SK-MEL-5 (cell line): ENCODE measurements at regions not wholly inside any gene's neighbourhood (a gene's known extent, or its start where the extent isn't known, plus 50 kb on each side); places are given as distances from the start of the nearest gene placed in this dataset.

Experiments used
- DNase-seq: peaks from one replicate; pipeline ENCODE4 v3.0.0-alpha.2; 2016; ENCODE audit warnings: low read depth, low spot score
- in situ Hi-C: cut with HindIII; loops from 2 replicates; pipeline ENCODE4 v1.10.0; 2016; ENCODE audit warnings: low sequenced_read_pairs, high pct_unique_total_duplicates, low pct_unique_long_range_greater_than_20kb
- small RNA-seq, 2 experiments: library from RNA; depleted of rRNA; stranded (forward); fragments of <200 nt; gene quantifications; one replicate each; pipeline ENCODE3, GENCODE V24; 2014

DNA sequence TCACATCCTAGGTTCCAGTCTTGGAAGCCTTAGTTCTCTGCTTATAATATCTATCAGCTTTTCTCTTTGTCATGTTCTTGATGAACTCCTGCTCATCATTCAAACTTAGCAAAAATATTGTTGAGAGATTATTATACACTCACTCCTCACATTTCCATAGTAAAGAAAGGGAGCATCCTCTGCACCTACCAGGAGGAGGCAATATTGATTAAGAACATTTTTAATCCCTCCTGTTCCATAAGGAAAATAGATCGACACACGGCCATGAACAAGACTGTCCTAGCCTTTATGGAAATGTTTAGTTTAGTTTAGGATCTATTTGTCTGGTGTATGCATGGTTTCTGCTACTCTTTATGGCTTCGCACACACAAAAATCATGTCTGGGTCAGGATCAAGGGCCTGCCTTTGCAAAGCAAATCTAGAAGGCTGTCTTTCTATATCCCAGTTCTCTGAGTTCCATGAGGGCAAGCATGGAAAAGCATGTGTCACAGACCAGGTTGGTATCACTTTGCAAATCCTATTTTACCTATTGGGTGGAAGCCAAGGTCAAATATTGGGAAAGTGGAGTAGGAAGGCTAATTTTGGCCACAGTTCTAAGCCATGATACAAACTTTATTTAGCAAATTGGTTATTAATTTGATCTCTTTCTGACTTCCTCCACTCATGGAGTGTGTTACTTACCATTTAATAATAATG lies 164.4 kb downstream of the MDFIC start:
- DNase-seq, result peak; percentile 53
- in situ Hi-C loops, result no loop called here

DNA sequence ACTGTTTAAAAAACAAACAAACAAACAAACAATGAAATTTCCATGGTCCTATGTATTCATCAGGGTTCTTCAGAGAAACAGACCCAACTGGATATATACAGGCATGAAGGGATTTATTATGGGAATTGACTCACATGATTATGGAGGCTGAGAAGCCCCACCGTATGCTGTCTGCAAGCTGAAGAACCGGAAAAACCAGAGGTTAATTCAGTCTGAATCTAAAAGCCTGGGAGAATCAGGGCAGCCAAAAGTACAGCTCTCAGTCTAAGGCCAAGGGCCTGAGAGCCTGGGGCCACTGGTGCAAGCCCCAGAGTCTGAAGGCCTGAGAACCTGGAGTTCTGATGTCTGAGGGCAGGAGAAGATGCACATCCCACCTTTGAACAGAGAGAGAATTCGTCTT lies 163.5 kb downstream of the MDFIC start:
- no peak for DNase-seq
- in situ Hi-C loops, result no loop called here

DNA sequence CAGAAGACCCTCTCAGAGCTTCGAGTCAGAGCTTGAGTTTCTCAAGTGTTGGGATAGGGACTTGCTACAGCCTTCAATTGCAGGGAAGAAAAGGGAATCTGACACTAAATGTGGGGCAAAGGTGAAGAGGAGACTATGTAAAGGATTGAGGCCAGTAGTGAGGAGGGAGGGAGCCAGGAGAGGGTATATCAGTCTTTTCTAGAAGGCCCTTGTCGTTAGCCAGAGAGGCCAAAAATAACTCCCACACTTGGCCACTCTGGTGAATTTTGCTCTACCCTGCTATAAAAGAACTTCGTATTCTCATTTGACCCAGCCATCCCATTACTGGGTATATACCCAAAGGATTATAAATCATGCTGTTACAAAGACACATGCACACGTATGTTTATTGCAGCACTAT lies 162.0 kb downstream of the MDFIC start:
- in situ Hi-C loops, result no loop called here

DNA sequence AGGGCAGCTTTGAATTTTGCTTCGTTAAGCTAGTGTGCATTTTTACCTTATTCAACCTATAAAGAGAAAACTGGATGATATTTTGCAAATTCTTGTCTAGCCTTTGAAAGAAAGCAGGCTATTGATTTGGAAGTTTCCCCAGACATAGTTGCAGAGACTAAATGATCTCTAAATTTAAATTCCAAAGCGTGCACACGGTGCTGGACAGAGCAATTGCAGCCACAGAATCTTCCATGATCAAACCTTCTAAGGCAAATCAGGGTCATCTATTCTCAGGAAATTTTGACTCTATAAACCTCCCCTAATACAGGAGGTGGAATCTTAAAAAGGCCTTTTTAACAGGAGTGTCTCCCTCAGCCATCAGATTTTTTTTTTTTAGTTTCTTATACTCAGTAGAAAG lies 159.9 kb downstream of the MDFIC start:
- in situ Hi-C loops, result no loop called here

More for the DNA sequence above, 162.0 kb downstream of the MDFIC start:
- no peak for DNase-seq

GRCh38 chr7:115078851-115079250 lies 157.0 kb downstream of the MDFIC start:
- no peak for DNase-seq
- in situ Hi-C loops, result no loop called here

More for the DNA sequence above, 159.9 kb downstream of the MDFIC start:
- DNase-seq, result no peak

DNA sequence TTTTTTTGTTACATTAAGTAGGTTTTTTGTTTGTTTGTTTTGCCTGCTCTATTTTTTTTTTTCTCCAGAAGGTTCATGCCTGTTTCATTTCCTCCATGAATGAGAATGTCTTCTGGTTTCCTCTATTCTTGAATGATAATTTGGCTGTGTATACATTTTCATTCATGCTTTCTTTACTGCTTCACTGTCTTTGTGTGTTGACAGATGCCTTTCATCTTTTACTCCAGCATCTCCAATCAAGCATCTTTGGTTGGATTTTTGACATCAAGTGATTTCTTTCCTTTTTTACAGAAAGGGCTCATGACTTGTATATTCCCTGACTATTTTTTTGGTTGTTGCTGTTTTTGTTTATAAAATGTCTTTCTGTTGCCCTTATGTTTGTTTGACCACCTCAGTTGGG lies 156.5 kb downstream of the MDFIC start:
- DNase-seq, result no peak
- in situ Hi-C loops, result no loop called here

- in situ Hi-C loops, result no loop called here
- no peak for DNase-seq
Measured at GRCh38 chr7:115070311-115070710, 148.4 kb downstream of the MDFIC start.

Small RNA genes in the stretch of these regions (small RNA-seq; reads per million reads assigned to genes)
- 0 reads per million in 2 experiments for gene RF00019
- gene SNORA25B, result 0 reads per million in 2 experiments
